HG02981 (cell line): ENCODE measurements at regions not wholly inside any gene's neighbourhood (a gene's known extent, or its start where the extent isn't known, plus 50 kb on each side); places are given as distances from the start of the nearest gene placed in this dataset.

ENCODE experiments used
- ATAC-seq: cut with Tn5 transposase; IDR thresholded peaks from one replicate; pipeline ENCODE4 v1.9.1; 2021; ENCODE audit warnings: mild to moderate bottlenecking, moderate library complexity; ENCODE audit not compliant: unreplicated experiment

DNA sequence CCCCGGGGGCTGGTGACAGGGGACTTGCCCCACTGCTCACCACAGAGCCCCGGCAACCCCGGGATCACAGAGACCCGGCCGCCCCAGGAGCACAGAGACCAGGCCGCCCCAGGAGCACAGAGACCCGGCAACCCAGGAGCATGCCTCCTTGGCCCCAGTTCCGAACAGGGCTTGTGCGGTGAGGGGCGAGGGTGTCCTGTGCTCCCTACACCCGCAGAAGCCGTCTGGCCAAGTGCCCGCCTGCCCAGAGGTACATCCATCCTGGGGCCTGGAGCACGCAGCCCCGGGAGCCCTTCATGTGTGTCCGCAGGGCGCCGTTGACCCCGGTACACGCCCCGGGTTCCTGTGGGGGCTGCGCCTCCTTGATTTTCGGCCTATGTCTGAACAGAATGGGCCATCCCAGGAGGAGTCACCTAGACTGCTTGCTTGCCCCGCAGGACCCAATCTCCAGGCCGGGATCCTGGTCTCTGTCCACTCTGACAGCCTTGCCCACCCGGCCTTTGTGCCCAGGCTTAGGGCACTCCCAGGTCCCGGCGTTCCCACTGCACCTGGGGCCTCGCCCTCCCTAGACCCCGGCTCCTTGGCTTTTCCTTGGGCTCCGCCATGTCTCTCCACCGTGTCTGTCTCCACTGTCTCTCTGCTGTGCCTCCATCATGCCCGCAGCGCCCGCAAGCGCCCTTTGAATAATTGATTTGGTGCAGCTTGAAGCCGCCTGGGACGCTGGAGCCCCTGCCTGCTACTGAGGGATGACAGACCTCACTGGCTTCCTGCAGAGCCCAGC is 219.8 kb downstream of the ERMARD start:
- no peak for ATAC-seq

GRCh38 chr6:169970306-169970988 is 219.0 kb downstream of the ERMARD start:
- ATAC-seq: no peak

DNA sequence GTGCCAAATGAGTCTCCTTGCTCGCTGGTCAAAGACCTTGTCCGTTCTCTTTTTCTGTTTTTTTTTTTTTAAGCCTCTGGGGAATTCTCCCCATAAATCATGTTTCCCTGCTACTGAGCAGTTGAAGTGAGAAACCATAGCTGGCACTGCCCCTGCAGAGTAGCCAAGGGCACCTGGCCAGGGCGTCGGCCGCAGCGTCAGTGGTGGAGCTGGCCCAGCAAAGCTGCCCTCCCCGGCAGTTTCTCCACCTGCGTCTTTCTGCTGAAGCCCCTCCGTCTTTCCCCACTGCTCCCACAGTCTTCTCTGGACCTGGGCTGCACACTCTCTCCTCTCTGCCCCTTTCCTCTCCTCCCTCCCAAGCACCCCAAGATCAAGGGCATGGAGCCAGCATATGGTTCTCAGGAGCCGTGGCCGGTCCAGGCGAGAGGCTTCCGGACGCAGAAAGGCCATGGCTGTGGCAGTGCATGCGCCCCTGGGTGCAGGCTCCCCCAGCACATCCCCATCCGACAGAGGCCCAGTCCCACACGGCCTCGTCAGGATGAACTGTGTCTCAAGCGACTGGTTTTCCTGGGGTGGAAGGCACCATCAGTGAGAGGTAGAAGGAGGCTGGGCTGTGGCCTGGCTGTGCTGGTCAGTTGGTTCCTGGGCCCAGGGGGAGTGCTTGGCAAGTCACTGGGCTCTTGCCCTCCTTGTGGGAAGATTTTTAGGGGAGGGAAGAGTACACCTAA is 218.1 kb downstream of the ERMARD start:
- no peak for ATAC-seq

DNA sequence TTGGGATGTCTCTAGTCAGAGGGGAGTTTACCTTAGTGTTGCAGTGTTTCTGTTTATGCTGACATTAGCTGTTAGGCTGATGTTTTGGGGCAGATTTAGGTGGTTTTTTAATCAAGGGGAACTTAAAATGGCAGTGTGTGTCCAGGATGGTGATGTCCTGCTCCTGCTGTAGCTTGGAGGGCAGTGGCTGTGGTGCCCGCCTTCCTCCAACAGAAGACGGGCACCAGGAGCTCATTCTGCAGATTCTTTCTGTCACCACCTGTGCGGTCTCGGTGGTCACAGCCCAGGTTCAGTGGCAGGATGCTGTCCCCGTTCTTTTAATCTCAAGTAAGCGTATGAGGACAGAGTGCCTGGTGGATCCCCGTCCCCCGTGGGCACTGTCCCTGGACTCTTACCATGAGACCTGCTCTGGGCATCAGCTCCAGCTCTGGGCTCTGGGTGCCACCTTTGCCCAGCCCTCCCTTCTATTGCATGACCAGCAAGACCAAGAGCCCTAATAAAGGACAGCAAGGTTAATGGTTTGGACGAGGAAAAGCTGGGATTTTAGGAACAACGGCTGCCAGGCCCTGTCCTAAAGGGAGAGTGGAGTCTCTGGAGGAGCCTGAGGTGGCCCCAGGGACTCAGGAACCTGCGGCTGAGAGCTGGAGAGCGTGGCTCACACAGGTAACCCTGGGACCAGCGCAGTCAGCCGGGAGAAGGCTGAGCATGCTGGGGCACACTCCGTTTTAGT is 217.3 kb downstream of the ERMARD start:
- no peak for ATAC-seq

DNA sequence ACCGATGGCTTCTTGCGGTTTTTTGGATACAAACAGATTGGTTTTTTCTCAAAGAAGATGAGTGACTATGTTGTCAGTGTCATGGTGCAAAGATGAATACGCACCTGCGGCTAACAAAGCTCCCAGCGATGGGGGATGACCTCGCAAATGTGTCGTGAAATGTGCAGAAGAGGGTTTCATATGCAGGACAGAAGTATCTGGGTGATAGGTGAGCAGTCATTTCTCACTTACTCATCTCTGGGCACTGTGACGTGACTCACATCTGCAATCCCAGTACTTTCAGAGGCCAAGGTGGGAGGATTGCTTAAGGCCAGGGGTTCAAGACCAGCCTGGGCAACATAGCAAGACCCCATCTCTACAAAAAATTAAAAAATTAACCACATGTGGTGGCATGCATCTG is 216.3 kb downstream of the ERMARD start:
- no peak for ATAC-seq

- ATAC-seq: no peak
These were observed 215.1 kb downstream of the ERMARD start for GRCh38 chr6:169966312-169967181.

GRCh38 chr6:169965657-169966311 is 214.4 kb downstream of the ERMARD start:
- no peak for ATAC-seq

DNA sequence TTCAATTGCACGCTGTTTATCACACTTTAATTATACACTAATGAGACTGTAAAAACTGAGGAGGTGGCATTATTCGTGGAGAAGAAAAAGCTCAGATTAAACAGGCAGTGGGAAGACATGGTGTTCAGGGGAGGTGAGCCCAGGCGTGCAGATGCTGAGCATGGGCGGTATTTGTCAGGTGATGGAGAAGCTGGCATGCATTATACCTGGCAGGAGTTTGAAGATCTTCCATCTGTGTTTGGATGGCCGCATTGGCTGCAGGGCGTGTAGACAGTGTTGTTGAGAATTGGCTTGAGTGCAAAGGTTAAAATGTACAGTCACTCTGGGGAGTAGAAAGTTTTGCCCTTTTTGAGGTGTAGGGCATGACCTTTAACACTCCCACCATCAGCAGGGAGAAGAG is 213.8 kb downstream of the ERMARD start:
- no peak for ATAC-seq

DNA sequence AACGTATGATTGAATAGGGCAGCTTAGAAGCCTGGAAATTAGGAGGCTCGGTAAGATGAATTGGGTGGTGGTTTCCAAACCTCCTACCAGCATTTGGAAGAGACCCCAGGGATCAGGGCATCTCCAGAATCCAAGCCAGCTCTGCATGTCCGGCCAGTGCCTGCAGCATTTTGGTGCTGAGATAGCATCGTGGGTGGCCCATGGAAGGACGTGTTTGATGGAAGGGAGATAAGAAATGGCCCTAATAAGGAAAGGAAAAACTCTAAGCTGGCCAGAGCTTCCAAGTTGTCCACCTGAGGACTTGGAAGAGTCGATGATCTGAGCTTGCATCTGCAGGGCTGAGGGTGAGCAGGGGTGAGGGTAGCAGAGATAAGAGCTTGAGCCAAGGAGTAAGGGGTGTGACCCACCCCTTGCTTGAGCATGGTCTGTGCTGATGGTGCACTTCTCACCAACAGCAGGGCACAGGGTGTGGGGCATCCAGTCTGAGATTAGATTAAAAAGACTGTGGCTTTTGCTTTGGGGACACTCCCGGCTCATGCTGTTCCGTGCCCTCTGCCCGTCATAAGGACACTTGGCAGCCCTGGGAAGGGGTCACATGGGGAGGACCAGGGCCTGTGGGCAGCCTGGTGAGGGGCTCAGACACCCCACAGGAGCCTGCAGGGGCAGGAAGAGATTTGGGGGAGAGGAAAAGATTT is 213.2 kb downstream of the ERMARD start:
- no peak for ATAC-seq

DNA sequence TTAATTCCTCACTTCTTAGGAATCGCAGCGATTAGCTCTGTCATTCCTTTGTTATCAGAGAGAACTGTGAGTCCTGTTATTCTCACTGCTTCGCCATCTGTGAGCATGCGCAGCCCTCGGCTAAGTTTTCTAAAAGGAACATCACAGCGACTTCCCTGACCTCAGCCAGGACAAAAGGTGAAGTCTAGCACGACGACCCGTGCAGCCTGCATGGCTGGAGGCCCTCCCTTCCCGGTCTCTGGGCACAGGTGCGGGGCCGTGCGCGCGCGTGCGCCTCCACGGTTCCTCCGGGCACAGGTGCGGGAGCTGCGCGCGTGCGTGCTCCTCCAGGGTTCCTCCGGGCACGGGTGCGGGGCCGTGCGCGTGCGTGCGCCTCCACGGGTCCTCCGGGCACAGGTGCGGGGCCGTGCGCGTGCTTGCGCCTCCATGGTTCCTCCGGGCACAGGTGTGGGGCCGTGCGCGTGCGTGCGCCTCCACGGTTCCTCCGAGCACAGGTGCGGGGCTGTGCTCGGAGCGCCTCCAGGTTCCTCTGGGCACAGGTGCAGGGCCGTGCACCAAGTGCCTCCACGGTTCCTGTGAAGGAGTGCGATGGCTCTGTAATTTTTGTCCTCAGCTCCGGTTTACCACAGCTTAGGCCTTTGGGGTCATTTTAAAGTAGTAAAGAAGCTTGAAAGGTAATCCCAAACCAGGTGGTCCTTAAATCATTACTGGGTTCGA is 212.3 kb downstream of the ERMARD start:
- no peak for ATAC-seq

DNA sequence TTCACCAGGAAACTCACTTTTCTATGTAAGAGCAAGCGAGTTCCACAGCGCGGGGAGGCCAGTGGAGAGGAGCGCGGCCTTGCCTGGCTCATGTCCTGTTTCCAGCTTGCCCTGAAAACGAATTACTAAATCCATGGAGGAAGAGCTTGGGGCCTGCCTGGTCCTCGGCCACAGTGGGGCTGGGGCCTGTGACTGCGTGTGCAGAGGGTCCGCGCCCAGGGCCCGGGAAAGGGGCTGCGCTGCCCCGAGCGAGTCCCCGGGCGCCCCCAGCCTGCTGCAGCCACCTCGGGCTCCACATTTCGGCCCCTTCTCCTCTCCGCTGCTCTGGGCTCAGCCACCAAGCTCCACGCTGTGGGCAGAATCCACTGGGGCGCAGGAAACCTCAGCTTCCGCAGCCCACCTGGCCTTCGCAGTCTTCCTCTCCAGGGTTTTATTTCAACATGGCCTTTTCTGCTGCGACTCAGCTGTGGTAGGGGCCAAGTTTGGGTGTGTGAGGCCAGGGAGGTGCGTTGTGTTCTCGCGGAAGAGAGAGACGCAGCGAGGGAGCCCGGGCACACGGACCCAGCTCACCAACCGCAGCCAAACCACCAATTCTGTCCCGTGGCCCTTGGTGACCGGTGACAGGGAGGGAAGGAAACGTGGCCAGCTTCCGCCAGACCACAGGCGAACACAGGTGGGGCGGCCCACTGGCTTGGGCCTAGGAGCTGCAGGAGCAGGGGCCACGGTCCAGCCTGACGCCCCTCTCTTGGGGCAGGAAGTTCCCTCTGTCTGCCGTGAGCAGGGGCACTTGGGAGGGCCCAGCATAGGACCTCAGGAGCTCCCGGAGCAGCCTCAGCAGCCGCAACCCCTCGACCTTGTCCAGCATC is 211.4 kb downstream of the ERMARD start:
- no peak for ATAC-seq

DNA sequence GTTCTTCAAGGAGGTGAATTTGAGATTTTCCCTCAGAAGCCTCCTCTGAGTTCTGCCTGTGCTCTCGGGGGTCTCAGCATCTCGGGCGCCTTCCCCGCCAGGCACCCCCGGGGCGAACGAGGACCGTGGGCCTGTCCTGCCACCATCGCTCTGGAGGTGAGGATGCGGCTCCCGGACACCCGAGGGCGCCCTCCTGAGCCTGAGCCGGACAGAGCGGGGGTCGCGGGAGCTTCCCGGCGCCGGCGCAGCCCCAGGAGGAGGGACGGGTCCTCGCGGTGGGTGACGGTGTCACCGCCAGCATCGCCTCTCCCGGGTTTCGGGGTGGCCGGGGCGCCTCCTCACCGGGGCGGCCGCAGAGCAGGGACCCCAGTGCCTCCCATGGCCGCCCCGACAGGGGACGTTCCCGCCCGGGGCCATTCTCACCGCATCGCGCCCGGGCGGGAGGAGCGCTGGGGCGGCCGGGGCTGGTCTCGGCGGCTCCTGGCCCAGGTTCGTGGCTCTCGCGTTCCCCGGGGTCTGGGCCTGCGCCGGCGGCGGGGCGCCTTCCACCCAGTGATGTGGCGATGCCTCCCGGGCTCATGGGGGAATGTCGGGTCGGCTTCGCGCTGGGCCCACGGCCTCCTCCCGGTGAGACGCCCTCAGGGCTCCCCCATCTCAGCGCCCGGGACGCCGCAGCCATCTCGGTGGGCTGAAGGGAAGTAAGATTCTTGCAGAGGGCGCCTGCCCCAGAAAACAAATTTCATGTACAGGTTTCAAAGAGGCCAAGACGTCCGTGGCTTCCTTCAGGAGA is 210.5 kb downstream of the ERMARD start:
- no peak for ATAC-seq

- no peak for ATAC-seq
These were observed 209.6 kb downstream of the ERMARD start for GRCh38 chr6:169960886-169961611.

DNA sequence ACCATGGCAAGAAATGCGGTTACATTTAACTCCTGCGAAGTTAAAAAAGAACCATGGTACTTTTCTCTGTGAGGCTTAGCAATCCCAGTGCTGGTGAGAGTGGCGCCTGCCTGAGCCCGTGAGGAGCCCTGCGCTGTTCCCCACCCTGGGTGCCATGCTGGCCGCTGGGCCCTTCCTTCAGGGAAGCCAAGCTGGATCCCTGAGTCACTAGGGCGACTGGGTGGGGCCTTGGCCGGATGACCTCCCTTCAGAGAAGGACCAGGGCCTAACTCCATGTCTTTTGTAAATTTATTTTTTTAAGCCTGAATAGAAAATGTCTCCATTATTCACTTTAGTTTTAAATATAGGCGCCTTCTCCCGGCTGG is 209.1 kb downstream of the ERMARD start:
- no peak for ATAC-seq

GRCh38 chr6:169960003-169960344 is 208.6 kb downstream of the ERMARD start:
- no peak for ATAC-seq
